PC-3 (cell line): ENCODE measurements at regions not wholly inside any gene's neighbourhood (a gene's known extent, or its start where the extent isn't known, plus 50 kb on each side); places are given as distances from the start of the nearest gene placed in this dataset.

Source experiments
- ATAC-seq: fragments of 200-7000 bp; cut with Tn5 transposase; 2 replicates; pipeline ENCODE4 v1.9.1; 2020; ENCODE audit warnings: mild to moderate bottlenecking, moderate library complexity
- BruUV-seq: library from RNA; stranded (reverse); fragments of 400-500 nt; replicated peaks from 2 replicates; lab custom pipeline; 2021; lab: Mats Ljungman, UMichigan
- CTCF ChIA-PET: fragments of 300-600 bp; sonication (Branson Sonifier 250); formaldehyde crosslinking; loops from one replicate; lab custom pipeline; 2022; ENCODE audit warnings: antibody characterized with exemption; lab: Charles Lee
- POLR2A ChIA-PET: fragments of 300-600 bp; sonication (Branson Sonifier 250); formaldehyde crosslinking; loops from one replicate; lab custom pipeline; 2022; ENCODE audit warnings: antibody characterized with exemption; ENCODE audit not compliant: unreplicated experiment; lab: Charles Lee
- DNase-seq: peaks from one replicate; pipeline ENCODE4 v3.0.0-alpha.2; 2015
- H2AFZ ChIP-seq: fragments of 300-600 bp; sonication (generic); 2 replicates; pipeline ENCODE4 v1.6.0; 2016; ENCODE audit warnings: antibody characterized with exemption, low read length
- H3F3A ChIP-seq: fragments of 300-600 bp; sonication (generic); one replicate; pipeline ENCODE4 v1.6.0; 2017; ENCODE audit warnings: antibody characterized with exemption, low read length, control low read depth, mild to moderate bottlenecking; ENCODE audit not compliant: unreplicated experiment
- H3K27ac ChIP-seq: fragments of 300-600 bp; sonication (generic); 2 replicates; pipeline ENCODE4 v1.5.1; 2016; ENCODE audit warnings: mild to moderate bottlenecking, low read length
- H3K27me3 ChIP-seq: fragments of 300-600 bp; sonication (generic); 2 replicates; pipeline ENCODE4 v1.6.1; 2016; ENCODE audit warnings: low read length, mixed read lengths
- H3K36me3 ChIP-seq: fragments of 300-600 bp; sonication (generic); 2 replicates; pipeline ENCODE4 v1.6.1; 2016; ENCODE audit warnings: low read depth, mixed run types, low read length, mixed read lengths
- H3K4me1 ChIP-seq: fragments of 300-600 bp; sonication (generic); 2 replicates; pipeline ENCODE4 v1.5.1; 2016; ENCODE audit warnings: low read length; ENCODE audit not compliant: insufficient read depth
- H3K4me2 ChIP-seq: fragments of 300-600 bp; sonication (generic); 2 replicates; pipeline ENCODE4 v1.6.0; 2016; ENCODE audit warnings: low read length
- H3K4me3 ChIP-seq: fragments of 300-600 bp; sonication (generic); 2 replicates; pipeline ENCODE4 v1.5.1; 2016; ENCODE audit warnings: mild to moderate bottlenecking, low read length, mixed read lengths
- H3K79me2 ChIP-seq: fragments of 300-600 bp; sonication (generic); 2 replicates; pipeline ENCODE4 v1.6.1; 2017; ENCODE audit warnings: low read length, mixed read lengths
- H3K9ac ChIP-seq: fragments of 300-600 bp; sonication (generic); 2 replicates; pipeline ENCODE4 v1.6.0; 2016; ENCODE audit warnings: mild to moderate bottlenecking, low read length
- H3K9me2 ChIP-seq: fragments of 300-600 bp; sonication (generic); replicated peaks from 2 replicates; pipeline ENCODE4 v1.6.1; 2016; ENCODE audit warnings: mixed run types, low read length, mixed read lengths
- H3K9me3 ChIP-seq: fragments of 300-600 bp; sonication (generic); 2 replicates; pipeline ENCODE4 v1.6.1; 2016; ENCODE audit warnings: low read length, mixed read lengths
- H4K20me1 ChIP-seq: fragments of 300-600 bp; sonication (generic); 2 replicates; pipeline ENCODE4 v1.6.1; 2016; ENCODE audit warnings: low read length, mixed read lengths
- EZH2 ChIP-seq: fragments of 300-600 bp; sonication (generic); IDR thresholded peaks from one replicate; pipeline ENCODE4 v1.6.1; 2017; ENCODE audit warnings: antibody characterized with exemption, mild to moderate bottlenecking, low read length; ENCODE audit not compliant: unreplicated experiment
- EZH2phosphoT487 ChIP-seq: fragments of 300-600 bp; sonication (generic); IDR thresholded peaks from 2 replicates; pipeline ENCODE4 v1.6.1; 2018; ENCODE audit warnings: mild to moderate bottlenecking, antibody characterized with exemption, low read length, borderline replicate concordance
- intact Hi-C: fragments of 100-400 bp; cut with micrococcal nuclease; formaldehyde crosslinking; loops from 2 replicates; pipeline ENCODE4 v1.9.0; 2023
- TF ChIP-seq, protein P1 (sequence below): fragments of 300-600 bp; sonication (generic); conservative IDR thresholded peaks from 2 replicates; pipeline ENCODE4 v1.5.1; 2017; ENCODE audit warnings: antibody characterized with exemption, low read depth, mild to moderate bottlenecking, low read length

DNA sequence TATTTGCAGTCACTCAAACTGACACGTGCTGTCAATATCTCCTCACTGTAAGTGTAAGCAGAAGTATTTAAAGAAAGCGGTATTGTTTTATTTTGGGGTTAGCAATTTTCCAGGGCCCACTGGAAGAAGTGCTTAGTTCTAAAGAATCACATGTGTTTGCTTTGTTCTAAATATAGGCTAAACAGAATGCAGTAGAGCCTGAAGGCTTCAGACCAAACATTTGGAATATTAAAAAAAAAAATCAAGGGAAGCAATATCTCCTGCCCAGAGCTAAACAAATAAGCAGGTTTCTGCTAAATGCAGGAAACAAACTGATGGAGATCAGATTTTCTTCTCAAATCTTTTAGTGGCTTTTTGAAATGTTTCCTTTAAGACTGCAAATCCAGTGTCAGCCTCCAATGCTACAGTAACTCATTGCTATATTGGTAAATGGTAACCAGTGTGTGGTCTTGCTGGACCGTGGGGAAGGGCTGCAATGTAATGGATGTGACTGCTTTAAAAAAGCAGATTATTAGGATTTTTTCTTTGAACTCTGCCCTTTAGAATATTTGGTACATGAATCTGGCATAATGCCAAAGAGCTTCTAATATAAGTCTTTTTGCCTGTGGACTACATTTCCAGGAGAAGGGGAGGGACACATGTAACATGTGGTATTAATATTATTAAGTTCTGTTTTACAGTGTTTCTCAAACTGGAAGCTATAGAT lies 317.1 kb upstream of the FERMT1 start:
- H3F3A ChIP-seq: no peaks in the 10 kb centered on the region
- no peak overlapping the region for H3K9ac ChIP-seq
- no peaks in the 10 kb centered on the region for H3K4me1 ChIP-seq
- no peaks in the 10 kb centered on the region for H3K9me2 ChIP-seq
- H3K9me3 ChIP-seq: no peaks in the 10 kb centered on the region
- ATAC-seq (no peak), DNase-seq (no peak)
- H3K79me2 ChIP-seq: no peaks in the 10 kb centered on the region
- TF ChIP-seq, protein P1, sequence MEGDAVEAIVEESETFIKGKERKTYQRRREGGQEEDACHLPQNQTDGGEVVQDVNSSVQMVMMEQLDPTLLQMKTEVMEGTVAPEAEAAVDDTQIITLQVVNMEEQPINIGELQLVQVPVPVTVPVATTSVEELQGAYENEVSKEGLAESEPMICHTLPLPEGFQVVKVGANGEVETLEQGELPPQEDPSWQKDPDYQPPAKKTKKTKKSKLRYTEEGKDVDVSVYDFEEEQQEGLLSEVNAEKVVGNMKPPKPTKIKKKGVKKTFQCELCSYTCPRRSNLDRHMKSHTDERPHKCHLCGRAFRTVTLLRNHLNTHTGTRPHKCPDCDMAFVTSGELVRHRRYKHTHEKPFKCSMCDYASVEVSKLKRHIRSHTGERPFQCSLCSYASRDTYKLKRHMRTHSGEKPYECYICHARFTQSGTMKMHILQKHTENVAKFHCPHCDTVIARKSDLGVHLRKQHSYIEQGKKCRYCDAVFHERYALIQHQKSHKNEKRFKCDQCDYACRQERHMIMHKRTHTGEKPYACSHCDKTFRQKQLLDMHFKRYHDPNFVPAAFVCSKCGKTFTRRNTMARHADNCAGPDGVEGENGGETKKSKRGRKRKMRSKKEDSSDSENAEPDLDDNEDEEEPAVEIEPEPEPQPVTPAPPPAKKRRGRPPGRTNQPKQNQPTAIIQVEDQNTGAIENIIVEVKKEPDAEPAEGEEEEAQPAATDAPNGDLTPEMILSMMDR: no peak
- TF ChIP-seq EZH2phosphoT487 (no peak), EZH2 (no peak)
- intact Hi-C loops: no loop called here
- H3K4me3 ChIP-seq: no peak overlapping the region
- ChIA-PET CTCF (no interaction called here), POLR2A (no interaction called here)
- no TSS peak for BruUV-seq
- H3K4me2 ChIP-seq: no peak overlapping the region
- no peak overlapping the region for H2AFZ ChIP-seq
- no peaks in the 10 kb centered on the region for H4K20me1 ChIP-seq
- peaks cover 3% of the 10 kb centered on the region; the same call in 1 of the 2 replicates for H3K27me3 ChIP-seq
- H3K36me3 ChIP-seq: no peaks in the 10 kb centered on the region
- no peak overlapping the region for H3K27ac ChIP-seq

DNA sequence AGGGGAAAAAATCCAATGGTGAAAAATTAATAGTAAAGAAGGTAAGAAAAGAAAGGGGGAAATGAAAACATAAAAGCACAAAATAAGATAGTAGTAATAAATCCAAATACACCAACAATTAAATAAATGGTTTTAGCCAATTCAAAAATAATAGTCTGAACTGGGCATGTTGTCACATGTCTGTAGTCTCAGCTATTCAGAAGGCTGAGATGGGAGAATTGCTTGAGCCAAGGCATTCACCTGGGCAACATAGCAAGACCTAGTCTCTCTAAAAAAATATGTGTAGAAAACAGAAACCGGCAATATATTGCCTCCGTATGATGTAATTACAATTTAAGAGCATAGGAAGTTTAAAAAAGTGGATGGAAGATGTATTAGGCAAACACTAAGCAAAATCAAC lies 311.3 kb upstream of the FERMT1 start:
- no TSS peak for BruUV-seq
- H3K9me2 ChIP-seq: no peaks in the 10 kb centered on the region
- H3K9me3 ChIP-seq: no peaks in the 10 kb centered on the region
- intact Hi-C loops: no loop called here
- no peaks in the 10 kb centered on the region for H3K4me1 ChIP-seq
- no peaks in the 10 kb centered on the region for H3K27me3 ChIP-seq
- no peak overlapping the region for H3K4me3 ChIP-seq
- no peaks in the 10 kb centered on the region for H4K20me1 ChIP-seq
- no peak overlapping the region for H3K4me2 ChIP-seq
- no peaks in the 10 kb centered on the region for H3K36me3 ChIP-seq
- H3K9ac ChIP-seq: no peak overlapping the region
- no peak overlapping the region for H3K27ac ChIP-seq
- TF ChIP-seq EZH2: no peak
- TF ChIP-seq, protein P1: no peak
- no peak for TF ChIP-seq EZH2phosphoT487
- H3K79me2 ChIP-seq: no peaks in the 10 kb centered on the region
- ChIA-PET CTCF (no interaction called here), POLR2A (no interaction called here)
- H3F3A ChIP-seq: no peaks in the 10 kb centered on the region
- H2AFZ ChIP-seq: no peak overlapping the region
- ATAC-seq: no peak
- no peak for DNase-seq

DNA sequence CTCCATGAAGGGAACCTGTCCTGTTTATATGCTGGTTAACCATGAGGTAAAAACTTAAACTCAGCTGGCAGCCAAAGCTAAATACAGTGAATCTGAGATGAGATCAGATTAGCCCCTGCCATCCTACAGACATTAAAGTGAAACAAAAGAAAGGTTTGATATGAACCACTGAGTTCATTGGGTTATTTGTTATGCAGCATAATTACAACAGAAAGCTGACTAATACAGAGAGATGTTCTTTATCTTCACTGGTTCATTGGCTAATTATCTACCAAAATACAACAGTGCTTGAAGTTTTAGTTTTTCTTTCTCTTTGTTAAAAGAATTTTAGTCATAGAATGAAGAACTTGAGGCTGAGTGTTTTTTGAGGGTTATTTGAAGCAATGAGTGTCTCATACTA lies 307.6 kb upstream of the FERMT1 start:
- H3K27ac ChIP-seq: no peak overlapping the region
- H3K4me2 ChIP-seq: no peak overlapping the region
- ATAC-seq (no peak), DNase-seq (no peak)
- BruUV-seq: no TSS peak
- no peaks in the 10 kb centered on the region for H4K20me1 ChIP-seq
- H3K36me3 ChIP-seq: no peaks in the 10 kb centered on the region
- no peaks in the 10 kb centered on the region for H3K9me3 ChIP-seq
- intact Hi-C loops: no loop called here
- H3K27me3 ChIP-seq: no peaks in the 10 kb centered on the region; the same call in none of the 2 replicates
- H3F3A ChIP-seq: no peaks in the 10 kb centered on the region
- no peak overlapping the region for H3K9ac ChIP-seq
- H2AFZ ChIP-seq: no peak overlapping the region
- H3K9me2 ChIP-seq: no peaks in the 10 kb centered on the region
- ChIA-PET POLR2A (no interaction called here), CTCF (no interaction called here)
- no peaks in the 10 kb centered on the region for H3K79me2 ChIP-seq
- TF ChIP-seq, protein P1: no peak
- TF ChIP-seq EZH2phosphoT487 (no peak), EZH2 (no peak)
- H3K4me3 ChIP-seq: no peak overlapping the region
- H3K4me1 ChIP-seq: no peaks in the 10 kb centered on the region
